OCI-LY1 (cell line): ENCODE measurements at regions not wholly inside any gene's neighbourhood (a gene's known extent, or its start where the extent isn't known, plus 50 kb on each side); places are given as distances from the start of the nearest gene placed in this dataset.
"Not testable (repeated sequence)": the region's sequence is repeated elsewhere in the genome, so short reads cannot be mapped to it uniquely, and the experiment has no call there.

Experiments
- H2AFZ ChIP-seq: fragments of 200-600 bp; sonication (generic), shearing (Covaris generic); 2 replicates; pipeline ENCODE4 v1.6.0; 2014; ENCODE audit warnings: antibody characterized with exemption, mild to moderate bottlenecking, low read length
- H3F3A ChIP-seq: fragments of 200-600 bp; sonication (generic), shearing (Covaris generic); 2 replicates; pipeline ENCODE4 v1.6.0; 2014; ENCODE audit warnings: mild to moderate bottlenecking, antibody characterized with exemption, low read length, moderate library complexity; ENCODE audit not compliant: insufficient read depth
- H3K27ac ChIP-seq: fragments of 200-600 bp; sonication (generic); 2 replicates; pipeline ENCODE4 v1.5.1; 2014; ENCODE audit warnings: low read length, mixed run types, mild to moderate bottlenecking, low read depth; ENCODE audit not compliant: poor library complexity, severe bottlenecking
- H3K27me3 ChIP-seq: fragments of 200-600 bp; sonication (generic); 2 replicates; pipeline ENCODE4 v1.6.0; 2014; ENCODE audit warnings: antibody characterized with exemption, mild to moderate bottlenecking, low read length, moderate library complexity; ENCODE audit not compliant: insufficient read depth
- H3K36me3 ChIP-seq: fragments of 200-600 bp; sonication (generic); 2 replicates; pipeline ENCODE4 v1.6.1; 2014; ENCODE audit warnings: mild to moderate bottlenecking, antibody characterized with exemption, low read length, moderate library complexity, mixed read lengths; ENCODE audit not compliant: insufficient read depth
- H3K4me1 ChIP-seq: fragments of 200-600 bp; sonication (generic); 2 replicates; pipeline ENCODE4 v1.5.1; 2014; ENCODE audit warnings: mild to moderate bottlenecking, low read length, moderate library complexity; ENCODE audit not compliant: insufficient read depth, severe bottlenecking
- H3K4me2 ChIP-seq: fragments of 200-600 bp; sonication (generic), shearing (Covaris generic); 2 replicates; pipeline ENCODE4 v1.6.1; 2014; ENCODE audit warnings: low read length
- H3K4me3 ChIP-seq: fragments of 200-600 bp; sonication (generic); 2 replicates; pipeline ENCODE4 v1.5.1; 2014; ENCODE audit warnings: low read length, low read depth, mild to moderate bottlenecking, mixed read lengths; ENCODE audit not compliant: poor library complexity, severe bottlenecking
- H3K79me2 ChIP-seq: fragments of 200-600 bp; shearing (Covaris generic); 2 replicates; pipeline ENCODE4 v1.6.1; 2016; ENCODE audit warnings: mixed run types, low read length, mixed read lengths; ENCODE audit not compliant: insufficient read depth
- H3K9ac ChIP-seq: fragments of 200-600 bp; sonication (generic), shearing (Covaris generic); 2 replicates; pipeline ENCODE4 v1.6.1; 2014; ENCODE audit warnings: mild to moderate bottlenecking, low read length, mixed read lengths
- H3K9me2 ChIP-seq: fragments of 200-600 bp; sonication (generic), shearing (Covaris generic); 2 replicates; pipeline ENCODE4 v1.6.1; 2014; ENCODE audit warnings: low read depth, mild to moderate bottlenecking, low read length, mixed read lengths
- H3K9me3 ChIP-seq: fragments of 200-600 bp; shearing (Covaris generic); 2 replicates; pipeline ENCODE4 v1.6.1; 2014; ENCODE audit warnings: low read length, mixed read lengths
- H4K20me1 ChIP-seq: fragments of 200-600 bp; sonication (generic), shearing (Covaris generic); 2 replicates; pipeline ENCODE4 v1.6.0; 2016; ENCODE audit warnings: mild to moderate bottlenecking, low read length; ENCODE audit not compliant: insufficient read depth
- EZH2 ChIP-seq: fragments of 200-600 bp; sonication (generic), shearing (Covaris generic); IDR thresholded peaks from 2 replicates; pipeline ENCODE4 v1.8.0; 2017; ENCODE audit warnings: borderline replicate concordance, mixed run types, mild to moderate bottlenecking, antibody characterized with exemption, low read length, moderate library complexity, mixed read lengths
- TF ChIP-seq, protein P1 (sequence below): fragments of 200-600 bp; sonication (generic), shearing (Covaris generic); IDR thresholded peaks from 2 replicates; pipeline ENCODE4 v1.5.1; 2017; ENCODE audit warnings: mild to moderate bottlenecking, antibody characterized with exemption, low read length, moderate library complexity, mixed read lengths

DNA sequence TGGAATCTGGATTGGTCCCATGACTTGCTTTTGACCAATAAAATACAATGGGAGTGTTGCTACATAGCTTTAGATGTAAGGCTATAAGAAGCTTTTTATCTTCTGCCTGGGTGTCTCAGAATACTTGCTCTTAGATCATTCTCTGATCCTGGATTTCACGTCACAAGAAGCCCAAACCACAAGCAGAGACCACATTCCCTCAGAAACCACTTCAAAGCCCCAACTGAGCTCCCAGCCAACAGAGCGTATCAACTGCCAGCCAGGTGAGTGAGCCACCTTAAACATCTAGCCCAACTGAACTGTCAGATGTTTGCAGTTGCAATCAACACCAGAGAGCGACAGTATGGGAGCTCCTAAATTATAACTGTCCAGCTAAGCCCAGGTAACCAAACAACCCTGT, 687.1 kb downstream of the TLE1 start:
- Histone ChIP-seq H3K9ac (no peak overlapping the region), H3K27ac (no peak overlapping the region), H4K20me1 (no peaks in the 10 kb centered on the region), H3K4me3 (no peak overlapping the region), H2AFZ (no peak overlapping the region), H3K79me2 (no peaks in the 10 kb centered on the region), H3F3A (no peaks in the 10 kb centered on the region), H3K27me3 (no peaks in the 10 kb centered on the region), H3K9me2 (no peaks in the 10 kb centered on the region), H3K36me3 (no peaks in the 10 kb centered on the region), H3K9me3 (no peaks in the 10 kb centered on the region), H3K4me2 (no peak overlapping the region), H3K4me1 (no peaks in the 10 kb centered on the region)
- TF ChIP-seq EZH2, result no peak
- TF ChIP-seq, protein P1, sequence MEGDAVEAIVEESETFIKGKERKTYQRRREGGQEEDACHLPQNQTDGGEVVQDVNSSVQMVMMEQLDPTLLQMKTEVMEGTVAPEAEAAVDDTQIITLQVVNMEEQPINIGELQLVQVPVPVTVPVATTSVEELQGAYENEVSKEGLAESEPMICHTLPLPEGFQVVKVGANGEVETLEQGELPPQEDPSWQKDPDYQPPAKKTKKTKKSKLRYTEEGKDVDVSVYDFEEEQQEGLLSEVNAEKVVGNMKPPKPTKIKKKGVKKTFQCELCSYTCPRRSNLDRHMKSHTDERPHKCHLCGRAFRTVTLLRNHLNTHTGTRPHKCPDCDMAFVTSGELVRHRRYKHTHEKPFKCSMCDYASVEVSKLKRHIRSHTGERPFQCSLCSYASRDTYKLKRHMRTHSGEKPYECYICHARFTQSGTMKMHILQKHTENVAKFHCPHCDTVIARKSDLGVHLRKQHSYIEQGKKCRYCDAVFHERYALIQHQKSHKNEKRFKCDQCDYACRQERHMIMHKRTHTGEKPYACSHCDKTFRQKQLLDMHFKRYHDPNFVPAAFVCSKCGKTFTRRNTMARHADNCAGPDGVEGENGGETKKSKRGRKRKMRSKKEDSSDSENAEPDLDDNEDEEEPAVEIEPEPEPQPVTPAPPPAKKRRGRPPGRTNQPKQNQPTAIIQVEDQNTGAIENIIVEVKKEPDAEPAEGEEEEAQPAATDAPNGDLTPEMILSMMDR, result no peak

DNA sequence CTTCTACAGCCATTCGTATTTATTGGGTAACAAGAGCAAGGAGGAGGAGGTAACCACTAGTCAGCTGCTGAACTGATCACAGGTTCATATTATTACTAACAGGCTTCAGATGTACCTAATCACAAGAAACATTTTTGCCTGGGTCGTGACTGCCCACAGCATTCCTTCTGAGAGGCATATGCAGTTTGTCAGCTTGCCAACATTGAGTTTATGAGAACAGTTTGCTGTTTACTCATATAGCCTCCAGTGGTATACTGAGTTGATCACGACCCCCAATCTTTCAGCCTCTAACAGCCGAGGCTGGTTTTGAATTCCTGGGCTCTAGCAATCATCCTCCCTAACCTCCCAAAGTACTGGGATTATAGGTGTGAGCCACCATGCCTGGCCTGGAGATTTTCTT, 693.6 kb downstream of the TLE1 start:
- no peak overlapping the region for H3K4me2 ChIP-seq
- H3K36me3 ChIP-seq, result no peaks in the 10 kb centered on the region
- H4K20me1 ChIP-seq, result no peaks in the 10 kb centered on the region
- no peaks in the 10 kb centered on the region for H3F3A ChIP-seq
- H3K9me3 ChIP-seq, result no peaks in the 10 kb centered on the region
- no peaks in the 10 kb centered on the region for H3K9me2 ChIP-seq
- H3K27me3 ChIP-seq, result no peaks in the 10 kb centered on the region
- no peaks in the 10 kb centered on the region for H3K79me2 ChIP-seq
- H3K27ac ChIP-seq, result no peak overlapping the region
- no peaks in the 10 kb centered on the region for H3K4me1 ChIP-seq
- H3K9ac ChIP-seq, result no peak overlapping the region
- H3K4me3 ChIP-seq, result no peak overlapping the region
- no peak overlapping the region for H2AFZ ChIP-seq
- TF ChIP-seq EZH2, result no peak
- TF ChIP-seq, protein P1, result no peak

DNA sequence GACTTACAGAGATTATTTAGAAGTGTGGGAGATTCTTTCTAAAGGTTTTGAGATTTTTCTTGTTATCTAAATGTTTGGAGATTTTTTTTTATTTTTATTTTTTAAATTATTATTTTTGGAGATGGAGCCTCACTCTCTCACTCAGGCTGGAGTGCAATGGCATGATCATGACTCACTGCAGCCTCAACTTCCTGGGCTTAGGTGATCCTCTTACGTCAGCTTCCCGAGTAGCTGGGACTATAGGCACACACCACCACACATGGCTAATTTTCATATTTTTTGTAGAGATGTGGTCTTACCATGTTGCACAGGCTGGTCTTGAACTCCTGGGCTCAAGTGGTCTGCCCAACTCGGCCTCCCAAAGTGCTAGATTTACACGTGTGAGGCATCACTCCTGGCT, 694.5 kb downstream of the TLE1 start:
- Histone ChIP-seq H3K9ac (no peak overlapping the region), H3K79me2 (no peaks in the 10 kb centered on the region), H3K4me3 (no peak overlapping the region), H3K4me1 (no peaks in the 10 kb centered on the region), H2AFZ (no peak overlapping the region), H4K20me1 (no peaks in the 10 kb centered on the region), H3K36me3 (no peaks in the 10 kb centered on the region), H3K9me2 (no peaks in the 10 kb centered on the region), H3K27ac (no peak overlapping the region), H3K9me3 (no peaks in the 10 kb centered on the region), H3K4me2 (no peak overlapping the region), H3F3A (no peaks in the 10 kb centered on the region), H3K27me3 (no peaks in the 10 kb centered on the region)
- no peak for TF ChIP-seq EZH2

DNA sequence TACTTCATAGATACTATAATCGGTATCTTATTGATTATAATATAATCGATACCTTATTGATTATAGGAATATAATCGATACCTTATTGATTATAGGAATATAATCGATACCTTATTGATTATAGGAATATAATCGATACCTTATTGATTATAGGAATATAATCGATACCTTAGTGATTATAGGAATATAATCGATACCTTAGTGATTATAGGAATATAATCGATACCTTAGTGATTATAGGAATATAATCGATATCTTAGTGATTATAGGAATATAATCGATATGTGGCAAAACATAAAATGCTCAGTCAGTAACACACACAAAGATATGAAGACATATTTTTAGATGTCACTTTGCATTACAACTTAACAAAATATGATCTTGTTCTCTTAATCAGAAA, 703.8 kb downstream of the TLE1 start:
- not testable (repeated sequence) for H3K27me3 ChIP-seq, H3K36me3 ChIP-seq, H3K27ac ChIP-seq, H3K4me3 ChIP-seq, H3K4me1 ChIP-seq, H2AFZ ChIP-seq, H3K9me2 ChIP-seq, H3K79me2 ChIP-seq, H3K9ac ChIP-seq, H3K9me3 ChIP-seq, H3F3A ChIP-seq, H3K4me2 ChIP-seq, H4K20me1 ChIP-seq
